ENCODE measurements at regions not wholly inside any gene's neighbourhood (a gene's known extent, or its start where the extent isn't known, plus 50 kb on each side); places are given as distances from the start of the nearest gene placed in this dataset.
"Not testable (repeated sequence)": the region's sequence is repeated elsewhere in the genome, so short reads cannot be mapped to it uniquely, and the experiment has no call there.

DNA sequence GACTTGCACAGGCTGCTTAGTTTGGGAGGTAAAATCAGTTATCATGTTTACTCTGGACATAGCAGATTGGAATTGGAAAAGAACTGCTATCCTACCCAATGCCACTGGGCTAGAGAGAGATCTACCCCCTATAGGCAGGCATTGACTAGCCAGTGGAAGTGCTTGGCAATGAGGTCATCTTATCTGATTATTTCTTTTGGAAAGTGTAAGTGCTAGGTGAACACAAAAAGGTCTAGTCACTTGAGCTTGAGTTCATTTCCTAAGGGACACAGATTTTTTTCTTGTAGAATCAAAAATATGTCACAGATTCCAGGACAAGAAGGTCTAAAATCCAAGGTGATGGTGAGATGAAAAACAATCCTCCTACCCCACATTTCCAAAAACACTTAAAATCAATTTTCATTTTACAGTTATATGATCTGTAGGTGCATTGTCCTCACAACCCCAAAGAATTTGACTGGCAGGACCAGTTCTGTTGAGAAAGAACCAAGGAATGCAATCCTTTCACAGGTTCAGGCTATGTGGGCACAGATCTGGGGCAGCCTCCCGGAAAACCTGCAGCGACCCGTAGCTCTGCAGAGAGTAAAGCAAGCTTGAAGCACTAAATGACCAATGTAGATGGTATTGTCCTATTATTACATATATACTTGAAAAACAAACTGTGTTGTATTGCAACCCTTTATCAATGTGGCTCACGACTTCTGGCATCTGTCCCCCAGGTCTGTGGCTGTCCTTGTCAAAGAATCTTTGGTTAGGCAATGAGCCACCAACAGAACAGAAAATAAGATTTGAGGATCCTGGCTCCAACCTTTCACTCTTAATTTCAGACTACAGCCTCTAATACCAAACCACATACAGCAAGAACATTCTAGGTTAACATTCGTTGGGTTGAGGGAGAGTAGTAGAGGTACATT, 67.3 kb upstream of the ADTRP start:
- no peak for DNase-seq

DNA sequence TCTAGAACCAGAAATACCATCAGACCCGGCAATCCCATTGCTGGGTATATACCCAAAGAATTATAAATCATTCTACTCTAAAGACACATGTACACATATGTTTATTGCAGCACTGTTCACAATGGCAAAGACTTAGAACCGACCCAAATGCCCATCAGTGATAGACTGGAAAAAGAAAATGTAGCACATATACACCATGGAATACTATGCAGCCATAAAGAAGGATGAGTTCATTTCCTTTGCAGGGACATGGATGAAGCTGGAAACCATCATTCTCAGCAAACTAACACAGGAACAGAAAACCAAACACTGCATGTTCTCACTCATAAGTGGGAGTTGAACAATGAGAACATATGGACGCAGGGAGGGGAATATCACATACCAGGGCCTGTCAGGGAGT, 64.2 kb upstream of the ADTRP start:
- not testable (repeated sequence) for DNase-seq

DNA sequence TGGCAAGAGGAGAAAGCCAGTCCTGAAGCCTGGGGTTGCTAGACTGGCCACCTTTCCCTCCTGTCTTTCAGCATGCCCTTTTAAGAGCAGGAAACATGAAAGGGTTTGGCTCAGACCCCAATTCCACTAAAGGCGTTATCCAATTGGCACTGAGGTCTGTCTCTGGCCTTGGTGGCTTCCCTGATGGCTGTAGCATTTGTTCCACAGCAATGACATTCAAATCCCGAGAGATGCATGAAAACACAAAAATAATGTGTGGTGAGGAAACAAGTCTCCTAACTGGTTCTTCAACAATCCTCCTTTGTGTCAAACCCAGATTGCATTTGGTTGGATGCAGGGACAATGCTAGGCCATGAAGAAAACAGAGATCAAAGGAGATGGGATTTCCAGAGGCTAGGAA, 56.5 kb upstream of the ADTRP start:
- no peak for DNase-seq

DNA sequence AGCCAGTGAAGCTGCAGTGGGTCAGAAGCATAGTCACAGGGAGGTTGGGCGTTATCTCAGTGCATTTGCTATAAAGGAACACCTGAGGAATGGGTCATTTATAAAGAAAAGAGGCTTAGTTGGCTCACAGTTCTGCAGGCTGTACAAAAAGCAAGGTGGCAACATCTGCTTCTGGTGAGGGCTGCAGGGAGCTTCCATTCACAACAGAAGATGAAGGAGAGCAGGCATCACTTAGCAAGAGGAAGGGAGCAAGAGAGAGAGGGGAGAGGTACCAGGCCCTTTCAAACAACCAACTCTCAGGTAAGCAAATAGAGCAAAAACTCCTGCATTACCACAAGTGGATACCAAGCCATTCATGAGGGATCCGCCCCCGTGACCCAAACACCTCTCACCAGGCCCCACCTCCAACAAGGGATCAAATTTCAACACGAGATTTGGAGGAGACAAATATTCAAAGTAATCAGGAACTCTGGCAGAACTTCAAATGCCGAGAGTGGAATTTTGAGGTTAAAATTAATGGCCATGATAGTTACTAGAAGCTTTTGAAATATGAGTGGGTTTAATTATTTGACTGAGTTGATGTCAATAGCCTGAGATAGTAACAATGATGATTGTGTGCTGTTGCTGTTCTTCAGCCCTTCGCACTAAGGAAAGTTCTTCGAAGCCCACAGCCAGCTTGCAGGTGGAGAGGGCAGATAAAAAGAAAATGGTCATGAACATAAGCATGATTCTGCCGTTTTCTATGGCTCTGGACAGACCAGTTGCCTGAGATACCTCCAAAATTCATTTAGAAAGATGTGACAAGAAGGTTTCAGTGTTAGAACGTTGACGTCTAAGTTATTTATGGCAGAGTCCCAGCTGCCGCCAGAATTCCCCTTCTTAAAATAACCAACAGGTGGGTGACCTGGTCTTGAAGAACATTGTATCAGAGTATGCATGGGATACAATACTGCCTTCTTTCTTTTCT, 55.3 kb upstream of the ADTRP start:
- no peak for DNase-seq

DNA sequence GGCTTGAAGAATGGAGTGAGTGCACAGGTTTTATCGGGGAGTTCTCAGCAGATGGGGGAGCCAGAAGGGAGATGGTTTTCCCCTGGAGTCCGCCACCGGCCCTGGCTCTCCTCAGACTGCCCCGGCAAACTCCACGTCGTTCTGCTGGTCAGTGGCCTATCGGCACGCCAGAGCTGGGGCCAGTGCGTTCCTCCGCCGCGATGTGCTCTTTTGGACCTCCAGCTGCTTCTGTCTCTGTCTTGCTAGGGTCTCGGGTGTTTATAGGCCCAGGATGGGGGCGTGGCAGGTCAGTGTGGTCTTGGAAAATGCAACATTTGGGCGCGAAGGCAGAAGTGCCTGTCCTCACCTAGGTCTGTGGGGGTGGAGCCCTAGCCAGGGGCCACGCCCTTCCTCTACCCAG, 53.0 kb upstream of the ADTRP start:
- no peak for DNase-seq

DNA sequence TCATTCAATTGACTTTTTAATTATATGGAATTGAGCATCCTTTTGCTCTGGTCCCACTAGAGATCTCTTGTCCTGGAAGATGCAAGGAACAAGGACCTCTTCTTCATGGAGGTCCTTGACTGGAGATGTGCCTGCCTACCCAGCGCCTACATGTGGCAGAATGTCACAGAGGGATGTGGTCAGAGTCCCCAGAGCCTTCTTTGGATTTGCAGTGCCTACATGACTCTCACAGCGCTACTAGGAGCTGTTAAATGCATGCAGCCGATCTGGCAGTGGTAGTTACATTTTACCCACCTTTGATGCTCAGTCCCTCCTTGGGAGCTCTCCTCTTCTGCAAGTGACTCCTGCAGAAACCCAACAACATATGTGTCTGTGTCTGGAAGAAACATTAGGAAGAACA, 51.9 kb upstream of the ADTRP start:
- no peak for DNase-seq

DNA sequence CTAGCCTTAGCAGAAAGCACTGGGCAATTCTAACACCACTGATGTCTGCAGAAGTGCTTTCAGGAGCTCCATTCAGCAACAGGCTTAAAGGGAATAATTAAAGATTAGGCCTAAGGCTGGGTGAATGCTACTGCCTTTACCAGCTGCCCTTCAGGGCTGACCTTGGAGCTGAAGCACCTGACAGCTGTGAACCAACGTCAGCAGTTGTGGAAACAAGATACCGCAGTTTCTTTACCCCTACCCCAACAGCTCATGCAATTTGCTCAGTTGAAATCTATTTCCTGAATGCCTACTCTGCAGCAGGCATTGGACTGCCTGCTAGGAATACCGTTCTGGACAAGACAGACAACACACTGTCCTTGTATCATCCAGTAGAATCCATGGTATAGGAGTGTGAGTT, 51.5 kb upstream of the ADTRP start:
- DNase-seq, result no peak

DNA sequence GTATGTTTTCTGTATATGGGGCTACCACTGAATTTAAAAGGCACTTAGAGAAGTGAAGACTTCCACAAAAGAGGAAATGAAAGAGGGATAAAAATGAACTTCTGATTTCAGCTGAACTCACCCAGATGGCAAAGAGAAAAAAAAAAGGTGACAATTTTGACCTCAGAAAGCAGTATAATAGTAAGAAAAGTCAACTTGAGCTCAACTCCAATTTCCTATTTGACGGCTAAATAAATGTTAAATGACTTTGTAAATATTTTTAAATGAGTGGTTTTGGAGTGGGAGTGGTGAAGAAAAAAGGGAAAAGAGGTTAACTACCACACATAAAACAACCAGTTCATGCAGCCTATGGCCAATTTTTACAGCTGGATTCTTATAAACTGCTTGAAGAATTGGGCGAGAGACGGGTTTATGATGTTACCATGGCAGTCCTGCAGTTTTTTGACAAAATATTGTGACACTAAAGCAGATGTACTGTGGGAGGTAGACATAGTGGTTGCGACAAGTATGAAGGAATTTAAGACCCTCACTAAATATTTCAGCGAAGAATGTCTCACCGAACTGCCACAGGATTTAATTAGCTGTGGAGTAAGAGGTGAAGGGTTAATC, 49.8 kb upstream of the ADTRP start:
- DNase-seq, result no peak
